Fibroblast of peridontal ligament (primary cell): ENCODE measurements at regions not wholly inside any gene's neighbourhood (a gene's known extent, or its start where the extent isn't known, plus 50 kb on each side); places are given as distances from the start of the nearest gene placed in this dataset.
A peak's percentile ranks its signal among the peaks of the same experiment; 100 is the strongest.
"Not testable (repeated sequence)": the region's sequence is repeated elsewhere in the genome, so short reads cannot be mapped to it uniquely, and the experiment has no call there.

Source experiments
- DNase-seq: peaks from one replicate; pipeline ENCODE4 v3.0.0-alpha.2; 2010; ENCODE audit errors: extremely low read depth

DNA sequence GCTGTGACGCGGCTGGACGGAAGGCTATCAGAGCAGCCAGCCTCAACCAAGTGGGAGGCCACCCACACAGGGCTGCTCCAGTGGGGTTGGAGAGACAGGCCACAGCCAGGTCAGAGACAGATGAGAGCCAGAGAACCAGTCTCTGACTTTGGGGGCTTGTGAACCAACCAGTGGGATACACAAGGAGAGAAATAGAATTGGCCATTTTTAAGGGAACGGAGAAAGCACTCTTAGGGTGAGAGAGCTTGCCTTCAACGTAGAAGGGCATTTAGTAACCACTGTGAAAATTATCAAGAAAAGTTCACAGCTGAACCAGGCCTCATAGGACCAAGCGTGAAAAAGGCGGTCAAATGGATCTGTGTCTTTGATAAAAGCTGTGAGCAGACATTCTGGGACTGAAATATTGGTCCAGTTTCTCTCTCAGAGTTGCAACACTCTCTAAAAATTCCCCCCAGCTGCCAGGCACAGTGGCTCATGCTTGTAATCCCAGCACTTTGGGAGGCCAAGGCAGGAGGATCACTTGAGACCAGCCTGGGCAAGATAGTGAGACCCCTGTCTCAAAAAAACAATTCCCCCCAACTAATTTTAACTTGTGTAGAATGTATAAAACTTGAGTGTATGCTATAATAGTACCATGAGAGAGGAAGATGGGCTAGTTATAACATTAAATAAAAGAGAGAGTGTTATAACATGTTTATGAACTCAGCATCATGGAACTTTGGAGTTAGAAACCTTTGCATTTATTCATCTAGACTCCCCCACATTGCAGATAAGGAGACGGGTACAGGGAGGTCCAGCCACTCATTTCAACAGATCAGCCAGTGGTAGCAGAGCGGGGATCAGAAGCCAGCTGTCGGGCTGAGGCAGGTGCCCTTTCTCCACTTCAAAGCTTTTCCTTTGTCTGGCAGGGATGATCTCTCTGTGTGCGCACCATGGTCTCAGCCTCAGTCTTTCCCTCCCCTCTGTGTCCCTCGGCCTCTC, 132.2 kb downstream of the NPIPB11 start:
- DNase-seq = not testable (repeated sequence)

DNA sequence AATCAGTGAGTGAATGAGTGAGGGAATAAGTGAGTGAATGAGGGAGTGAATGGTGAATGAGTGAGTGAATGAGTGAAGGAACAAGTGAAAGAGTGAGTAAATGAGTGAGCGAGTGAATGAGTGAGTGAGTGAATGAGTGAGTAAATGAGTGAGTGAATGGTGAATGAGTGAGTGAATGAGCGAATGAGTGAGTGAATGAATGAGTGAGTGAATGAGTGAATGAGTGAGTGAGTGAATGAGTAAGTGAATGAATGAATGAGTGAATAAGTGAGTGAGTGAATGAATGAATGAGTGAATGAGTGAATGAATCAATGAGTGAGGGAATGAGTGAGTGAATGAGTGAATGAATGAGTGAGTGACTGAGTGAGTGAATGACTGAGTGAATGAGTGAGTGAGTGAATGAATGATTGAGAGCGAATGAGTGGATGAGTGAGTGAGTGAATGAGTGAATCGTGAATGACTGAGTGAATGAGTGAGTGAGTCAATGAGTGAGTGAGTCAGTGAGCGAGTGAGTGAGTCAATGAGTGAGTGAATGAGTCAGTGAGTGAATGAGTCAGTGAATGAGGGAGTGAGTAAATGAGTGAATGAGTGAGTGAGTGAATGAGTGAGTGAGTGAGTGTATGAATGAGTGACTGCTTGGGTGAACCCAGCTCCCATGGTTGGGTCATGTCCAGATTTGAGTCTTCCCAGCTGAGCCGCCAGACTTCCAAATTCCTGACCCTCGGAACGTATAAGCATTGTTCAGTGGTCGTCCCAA, 133.0 kb downstream of the NPIPB11 start:
- not testable (repeated sequence) for DNase-seq

DNA sequence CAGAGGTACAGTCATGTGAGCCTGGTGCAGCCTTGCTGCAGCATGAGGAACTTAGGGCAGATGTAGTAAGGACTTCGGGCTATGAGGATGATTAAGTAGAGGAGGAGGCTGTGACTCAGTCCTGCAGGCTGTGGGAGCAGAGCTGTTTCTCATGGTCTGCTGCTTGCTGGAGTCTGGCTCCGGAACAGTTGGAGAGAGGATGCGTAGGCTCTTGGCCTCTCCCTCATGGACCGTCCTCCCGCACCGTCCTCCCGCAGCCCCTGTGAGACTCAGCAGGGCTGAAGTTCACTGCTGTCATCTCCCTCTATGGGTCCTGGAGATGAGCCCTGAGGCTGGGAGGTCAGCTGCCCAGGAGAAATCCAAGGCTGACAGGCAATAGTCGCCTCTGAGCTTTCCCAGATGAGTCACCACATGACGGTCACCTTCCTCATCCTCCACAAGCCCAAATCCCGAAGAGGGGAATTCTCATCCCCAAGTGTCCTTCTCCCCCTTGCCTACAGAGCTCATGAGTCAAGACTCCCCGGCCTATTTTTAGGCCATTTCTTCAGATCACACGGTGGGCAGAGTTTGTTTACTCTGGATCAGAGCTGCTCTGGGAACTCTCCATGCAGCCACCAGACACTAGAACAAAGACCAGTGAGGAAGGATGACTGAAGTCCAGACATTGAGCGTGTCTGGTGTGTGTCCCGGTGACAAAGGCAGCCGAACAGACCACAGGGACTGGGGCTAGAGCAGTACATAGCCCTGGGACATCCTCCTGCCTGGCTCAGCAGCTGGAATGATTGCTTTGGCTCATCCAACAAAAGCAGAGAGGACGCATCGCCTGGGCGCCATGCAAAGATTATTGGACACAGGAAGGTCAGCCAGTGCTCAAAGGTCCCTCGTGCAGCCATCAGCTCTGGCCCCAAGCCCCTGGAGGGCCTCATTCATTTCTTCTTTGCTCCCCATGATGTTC, 134.5 kb downstream of the NPIPB11 start:
- DNase-seq = peak; percentile 86

DNA sequence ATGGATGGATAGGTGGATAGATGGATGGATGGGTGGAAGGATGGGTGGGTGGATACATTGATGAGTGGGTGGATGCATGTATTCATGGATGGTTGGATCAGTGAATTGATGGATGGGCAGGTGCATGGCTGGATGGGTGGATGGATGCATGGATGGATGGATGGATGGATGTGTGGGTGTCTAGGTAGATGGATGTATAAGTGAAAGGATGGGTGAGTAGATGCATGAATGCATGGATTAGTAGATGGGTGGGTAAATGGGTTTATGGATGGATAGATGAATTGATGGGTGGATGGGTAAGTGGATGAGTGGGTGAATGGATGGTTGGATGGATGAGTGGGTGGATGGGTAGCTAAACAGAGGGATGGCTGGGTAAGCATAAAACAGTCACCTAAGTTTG, 135.6 kb downstream of the NPIPB11 start:
- DNase-seq = not testable (repeated sequence)

DNA sequence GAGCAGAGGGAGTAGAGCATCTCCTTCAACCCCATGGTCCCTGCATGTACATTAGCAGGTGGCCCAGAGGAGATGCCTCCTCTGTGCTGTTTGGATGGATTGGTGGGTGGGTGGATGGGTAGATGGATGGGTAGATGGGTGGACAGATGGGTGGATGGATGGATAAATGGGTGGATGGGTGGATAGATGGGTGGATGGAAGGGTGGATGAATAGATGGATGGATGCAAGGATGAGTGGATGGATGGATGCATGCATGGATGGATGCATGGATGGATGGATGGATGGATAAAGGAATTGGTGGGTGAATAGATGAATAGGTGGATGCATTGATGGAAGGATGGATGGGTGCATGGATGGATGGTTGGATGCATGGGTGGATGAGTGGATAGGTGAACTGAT, 136.5 kb downstream of the NPIPB11 start:
- DNase-seq = not testable (repeated sequence)

DNA sequence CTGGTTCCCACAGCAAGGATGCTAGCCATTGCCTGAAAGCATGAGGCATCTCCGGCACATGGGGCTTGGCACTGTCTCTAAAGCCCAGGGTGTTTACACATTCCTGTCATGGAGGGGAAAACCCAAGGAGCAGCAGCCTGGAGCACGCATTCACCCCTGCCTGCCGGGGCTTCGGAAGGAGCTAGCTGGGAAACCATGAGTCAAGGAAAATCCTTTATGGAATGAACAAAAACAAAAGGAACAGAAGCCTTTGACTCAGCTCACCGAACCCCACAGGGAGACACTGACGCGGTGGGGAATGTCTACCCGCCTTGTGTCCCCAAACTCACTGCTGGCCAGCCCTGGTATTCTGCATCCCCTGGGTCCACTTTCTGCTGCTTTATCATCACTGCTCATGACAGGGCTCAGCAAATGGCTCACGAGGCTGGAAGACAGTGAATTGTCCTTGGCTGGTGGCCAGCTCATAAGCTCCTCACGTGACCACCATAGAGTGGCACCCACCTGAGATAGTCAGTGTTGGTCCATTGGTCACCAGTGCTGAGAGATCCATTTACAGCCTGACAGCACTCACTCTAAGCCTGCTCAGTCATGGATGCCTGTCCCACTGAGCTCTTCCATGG, 137.2 kb downstream of the NPIPB11 start:
- peak; percentile 79 for DNase-seq

DNA sequence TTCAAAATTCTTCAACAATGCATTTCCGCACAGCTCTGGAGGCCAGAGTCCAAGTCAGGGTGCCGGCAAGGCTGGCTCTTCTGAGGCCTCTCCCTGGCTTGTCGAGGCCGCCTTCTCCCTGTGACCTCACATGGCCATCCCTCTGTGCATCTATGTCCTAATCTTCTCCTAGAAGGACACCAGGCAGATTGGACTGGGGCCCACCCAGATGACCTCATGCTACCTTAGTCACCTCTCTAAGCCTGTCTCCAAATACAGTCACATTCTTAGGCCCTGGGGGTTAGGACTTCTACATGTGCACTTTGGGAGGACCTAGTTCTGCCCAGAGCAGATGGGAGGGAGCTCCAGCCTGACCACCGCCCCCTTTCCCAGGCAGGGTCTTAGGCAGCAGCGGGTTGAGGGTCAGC, 137.7 kb downstream of the NPIPB11 start:
- peak; percentile 42 for DNase-seq

DNA sequence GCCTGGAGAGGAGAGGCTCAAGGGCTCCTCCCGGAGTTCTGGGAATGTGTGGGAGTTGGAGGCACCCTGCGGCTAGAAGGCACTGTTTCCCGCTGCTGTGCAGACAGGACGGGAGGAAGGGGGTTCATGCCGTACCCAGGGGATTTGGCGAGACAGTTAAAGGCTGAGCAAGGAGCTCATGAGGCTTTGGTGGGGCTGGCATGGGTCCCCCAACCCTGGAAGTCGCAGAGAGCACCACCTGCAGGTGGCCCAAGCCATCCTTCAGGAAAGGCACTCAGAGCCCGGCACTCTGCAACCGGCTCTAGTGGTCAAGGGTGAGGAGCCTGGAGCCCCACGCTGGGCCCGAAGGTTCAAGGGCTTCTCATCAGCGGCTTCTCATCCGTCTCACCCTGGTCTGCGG, 138.2 kb downstream of the NPIPB11 start:
- DNase-seq = not testable (repeated sequence)

DNA sequence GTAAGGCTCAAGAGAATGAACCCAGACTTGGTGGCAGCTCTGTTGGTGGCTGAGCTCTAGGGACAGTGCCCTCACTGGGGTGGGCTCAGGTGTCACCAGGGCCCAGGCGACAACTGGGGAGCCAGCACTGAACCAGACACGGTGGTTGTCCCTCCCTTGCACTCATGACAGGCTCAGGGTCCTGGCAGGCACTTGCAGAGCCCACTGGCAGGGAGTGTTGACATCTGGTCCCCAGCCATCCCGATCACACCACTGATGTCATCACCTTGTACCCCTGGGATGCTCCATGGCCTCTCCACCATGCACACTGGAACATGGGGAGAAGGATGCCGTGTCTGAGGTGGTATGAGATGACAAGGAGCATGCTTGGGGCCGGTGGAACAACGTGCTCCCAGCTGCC, 138.6 kb downstream of the NPIPB11 start:
- DNase-seq = not testable (repeated sequence)

DNA sequence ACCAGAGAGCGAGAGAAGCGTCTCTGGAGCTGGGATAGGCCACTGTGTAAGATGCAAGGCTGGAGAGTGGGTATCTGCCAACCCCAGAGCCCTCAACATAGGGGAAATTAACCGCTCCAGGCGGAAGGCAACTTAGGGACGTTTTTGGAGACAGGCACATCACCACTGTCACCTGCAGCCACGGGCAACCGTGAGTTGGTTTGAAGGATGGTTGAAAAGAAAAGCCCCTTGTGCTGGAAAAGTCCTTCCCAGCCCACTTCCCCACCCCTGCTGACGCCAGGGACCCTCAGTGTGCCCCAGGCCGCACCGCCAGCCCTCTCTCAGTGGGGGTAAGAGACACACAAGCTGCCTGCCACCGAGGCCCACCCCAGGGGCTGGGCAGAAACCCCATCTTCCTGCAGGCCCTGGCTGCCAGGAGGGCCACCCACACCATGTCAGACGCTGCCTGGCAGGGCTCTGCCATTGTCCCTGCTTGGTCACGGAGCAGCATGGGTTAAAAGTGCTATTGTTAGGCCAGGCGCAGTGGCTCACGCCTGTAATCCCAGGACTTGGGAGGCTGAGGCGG, 139.4 kb downstream of the NPIPB11 start:
- not testable (repeated sequence) for DNase-seq

DNA sequence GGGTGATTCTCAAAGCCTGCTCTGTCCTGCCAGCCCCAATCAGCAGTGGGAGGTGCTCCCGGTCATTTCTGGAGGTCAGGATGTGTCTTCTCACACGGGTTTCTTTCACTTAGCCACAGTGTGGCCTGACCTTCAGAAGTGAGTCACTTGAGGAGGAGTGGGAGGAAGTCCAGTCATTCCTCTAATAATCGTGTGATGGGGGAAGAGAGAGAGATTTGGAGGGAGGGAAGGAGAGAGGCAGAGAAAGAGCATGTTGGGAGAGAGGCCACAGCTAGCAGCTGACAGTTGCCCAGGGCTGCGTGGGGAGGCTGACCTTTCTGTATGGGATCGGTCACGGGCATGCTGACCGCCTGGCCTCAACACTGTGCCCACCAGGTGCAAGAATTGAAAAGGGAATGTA, 139.9 kb downstream of the NPIPB11 start:
- DNase-seq = peak; percentile 58

DNA sequence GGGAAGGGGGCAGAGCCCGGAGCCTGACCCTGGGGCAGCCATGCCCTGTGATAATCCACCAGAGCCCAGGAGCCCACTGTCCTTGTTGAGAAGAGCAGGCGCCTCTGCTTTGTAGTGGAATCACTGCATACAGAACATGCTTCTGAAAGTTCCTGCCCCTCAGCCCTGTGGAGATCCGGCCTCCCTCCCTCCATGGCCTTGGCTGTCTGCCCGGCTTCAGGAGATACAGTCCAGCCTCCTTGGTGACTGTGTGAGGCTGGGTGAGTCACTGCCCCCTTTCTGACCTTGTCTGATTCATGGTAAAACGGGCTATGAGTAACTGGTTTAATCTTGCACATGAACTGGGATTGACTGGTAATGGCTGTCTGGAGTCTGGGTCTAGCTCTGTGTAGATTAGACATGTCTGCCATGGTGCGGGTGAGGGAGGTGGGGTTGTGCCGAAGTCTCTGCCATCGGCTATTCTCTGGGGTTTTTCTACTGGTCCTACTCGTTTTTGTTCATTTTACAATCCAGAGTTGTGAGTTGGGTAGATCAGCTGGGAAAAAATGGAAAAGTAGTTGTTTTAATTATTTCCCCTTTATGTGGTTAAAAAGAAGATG, 141.2 kb downstream of the NPIPB11 start:
- peak; percentile 92 for DNase-seq

DNA sequence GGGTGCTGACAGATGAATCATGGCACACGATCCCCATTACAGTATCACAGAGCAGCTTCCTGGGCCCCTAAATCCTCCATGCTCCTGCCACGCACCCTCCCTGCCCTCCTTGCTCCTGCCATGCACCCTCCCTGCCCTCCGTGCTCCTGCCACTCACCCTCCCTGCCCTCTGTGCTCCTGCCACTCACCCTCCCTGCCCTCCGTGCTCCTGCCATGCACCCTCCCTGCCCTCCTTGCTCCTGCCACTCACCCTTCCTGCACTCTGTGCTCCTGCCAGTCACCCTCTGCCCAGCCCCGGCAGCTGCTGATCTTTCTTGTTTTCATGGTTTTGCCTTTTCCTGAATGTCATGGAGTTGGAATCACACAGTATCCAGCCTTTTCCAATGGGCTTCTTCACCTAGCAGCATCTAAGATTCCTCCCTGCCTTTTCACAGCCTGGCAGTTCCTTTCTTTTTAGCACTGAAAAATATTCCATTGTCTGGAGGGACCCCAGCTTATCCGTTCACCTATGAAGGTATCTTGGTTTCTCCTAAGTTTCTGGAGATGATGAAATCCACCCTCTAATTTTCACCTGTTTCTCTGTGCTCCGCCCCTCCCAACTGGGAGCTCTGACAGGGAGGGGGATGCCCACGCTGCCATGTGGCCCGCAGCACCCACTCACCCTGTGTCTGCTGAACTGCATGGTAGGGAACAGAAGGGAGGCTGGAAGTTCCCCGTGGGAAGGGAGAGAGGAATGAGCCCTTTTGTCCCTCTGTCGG, 142.3 kb downstream of the NPIPB11 start:
- not testable (repeated sequence) for DNase-seq

DNA sequence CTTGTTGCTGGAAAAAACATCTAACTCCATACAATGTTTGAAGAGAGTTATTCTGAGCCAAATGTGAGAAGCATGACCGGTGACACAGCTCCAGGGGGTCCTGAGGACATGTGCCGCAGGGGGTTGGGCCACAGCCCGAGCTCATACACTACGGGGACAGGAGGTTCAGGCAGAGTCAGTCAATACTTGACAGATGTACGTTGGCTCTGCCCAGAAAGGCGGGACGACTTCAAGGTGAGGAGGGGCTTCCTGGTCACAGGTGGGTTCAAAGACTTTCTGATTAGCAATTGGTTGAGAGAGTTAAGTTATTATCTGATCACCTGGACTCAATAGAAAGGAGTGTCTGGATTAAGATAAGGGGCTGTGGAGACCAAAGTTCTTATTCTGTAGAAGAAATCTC, 143.8 kb downstream of the NPIPB11 start:
- DNase-seq = not testable (repeated sequence)

DNA sequence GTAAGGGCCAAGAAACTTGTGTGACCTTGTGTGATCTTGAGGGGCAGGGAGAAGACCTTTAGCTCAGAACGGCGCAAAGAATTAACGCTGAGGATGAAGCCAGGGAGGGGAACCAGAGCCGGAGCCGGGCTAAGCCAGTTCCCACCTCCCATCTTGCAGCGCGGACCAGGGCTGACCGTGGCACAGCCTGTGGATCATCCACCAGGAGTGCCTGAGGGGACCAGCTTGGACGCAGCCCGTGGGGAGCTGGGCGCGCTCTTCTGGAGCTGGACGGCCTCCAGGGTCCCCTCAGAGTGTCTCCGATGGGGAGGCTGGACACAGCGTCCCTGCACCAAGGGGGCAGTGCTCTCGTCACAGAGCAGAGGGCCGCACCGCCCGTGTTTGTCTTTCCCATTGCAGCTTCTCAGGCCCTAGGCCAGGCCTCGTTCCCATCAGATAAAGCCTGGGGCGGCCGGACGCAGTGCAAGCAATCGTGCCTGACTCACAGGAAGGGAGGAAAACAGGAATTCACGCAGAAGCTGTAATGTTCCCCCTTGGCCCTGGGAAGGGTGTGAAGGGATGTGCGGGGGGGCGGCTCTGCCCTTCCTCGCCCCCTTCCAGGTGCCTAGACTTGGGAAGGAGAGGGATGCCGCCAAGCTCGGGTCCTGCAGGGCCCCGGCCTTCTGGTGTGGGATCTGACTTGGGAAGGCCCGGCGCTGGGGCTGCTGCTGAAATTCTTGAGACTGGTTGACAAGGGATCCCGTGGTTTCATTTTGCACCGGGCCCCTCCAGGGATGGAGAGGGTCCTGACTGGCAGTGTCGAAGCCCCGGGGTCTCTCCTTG, 144.9 kb downstream of the NPIPB11 start:
- DNase-seq = not testable (repeated sequence)

DNA sequence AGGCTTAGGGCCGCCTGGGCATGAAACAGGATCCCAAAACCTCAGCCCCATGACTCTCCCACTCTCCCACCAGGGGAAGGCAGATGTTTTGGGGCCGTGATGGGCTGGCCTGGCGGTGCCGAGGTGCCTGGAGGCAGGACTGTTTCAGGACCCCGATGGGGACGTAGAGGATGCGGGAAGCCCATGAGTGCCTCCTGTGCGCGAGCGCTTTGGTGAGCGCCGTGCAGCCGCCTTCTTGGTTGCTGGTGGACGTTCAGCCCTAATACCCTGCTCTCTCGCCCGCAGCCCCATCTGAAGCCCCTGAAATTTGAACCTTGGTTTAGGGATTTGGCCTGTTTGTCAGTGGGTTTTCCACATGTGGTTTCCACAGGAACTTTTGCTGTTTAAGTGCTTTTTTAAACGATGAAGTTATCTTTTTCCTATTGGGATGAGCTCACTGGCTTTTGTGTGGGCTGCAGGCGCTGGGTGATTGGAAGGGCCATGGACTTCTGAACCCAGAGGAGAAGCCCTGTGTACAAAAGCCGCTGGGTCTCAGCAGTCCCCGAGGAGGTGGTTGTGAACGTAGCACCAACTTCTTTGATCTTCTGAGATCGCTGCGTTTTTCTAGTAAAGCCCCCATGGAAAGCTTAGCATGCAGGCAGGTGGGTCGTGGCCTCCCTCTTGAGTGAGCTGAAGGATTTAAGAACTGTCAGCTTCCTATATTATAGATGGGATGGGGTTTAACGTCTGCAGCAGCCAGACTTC, 145.7 kb downstream of the NPIPB11 start:
- not testable (repeated sequence) for DNase-seq

DNA sequence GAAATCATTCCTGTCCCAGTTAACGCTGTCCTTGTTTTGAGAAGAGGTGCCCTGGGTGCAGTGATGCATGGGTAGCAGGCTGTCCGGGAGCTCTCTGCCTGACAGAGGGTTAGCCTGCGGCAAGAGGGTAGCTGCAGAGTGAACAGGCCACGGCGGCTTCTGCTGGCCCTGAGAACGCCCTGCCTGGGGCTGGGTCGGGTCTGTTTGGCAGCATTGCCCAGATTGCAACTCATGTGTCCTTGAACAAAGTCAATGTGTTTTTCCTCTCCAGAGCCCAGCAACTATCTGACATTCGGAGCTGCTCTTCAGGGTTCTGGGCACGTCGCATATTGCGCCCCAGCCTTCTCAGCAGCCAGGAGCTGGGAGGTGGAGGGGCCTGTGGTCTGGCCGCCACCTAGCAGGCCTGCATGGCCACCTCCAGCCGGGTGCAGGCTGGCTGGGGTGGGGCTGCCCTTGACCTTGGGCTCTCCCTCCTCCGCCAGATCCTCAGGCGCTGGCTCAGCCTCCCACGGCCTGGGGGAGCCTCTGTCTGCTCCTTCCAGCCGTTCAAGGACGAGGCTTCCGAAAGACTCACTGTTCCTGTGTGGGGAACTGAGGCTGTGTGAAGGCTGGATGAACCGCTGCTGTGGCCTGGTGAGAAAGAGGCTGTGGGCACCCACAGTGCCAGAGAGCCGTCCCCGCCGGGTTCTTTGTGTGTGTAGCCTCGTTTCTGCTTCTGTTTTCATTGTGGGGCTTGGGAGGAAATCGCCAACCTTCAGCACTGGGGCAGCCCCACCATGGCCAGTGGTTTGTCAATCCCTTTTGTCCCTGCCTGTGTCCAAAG, 146.7 kb downstream of the NPIPB11 start:
- not testable (repeated sequence) for DNase-seq
